ENCODE measurements at regions not wholly inside any gene's neighbourhood (a gene's known extent, or its start where the extent isn't known, plus 50 kb on each side); places are given as distances from the start of the nearest gene placed in this dataset.

GRCh38 chr4:121464854-121465253, 84.0 kb upstream of the QRFPR start:
- TF ChIP-seq POLR2A (IDR thresholded peaks at IDR 0.05; ENCODE audit: low read length), result no peak
- no peak for TF ChIP-seq GATA1 (IDR thresholded peaks at IDR 0.05; ENCODE audit: low read depth, low read length)

Measured in erythroblast (primary cell).